GM12891 (cell line): ENCODE measurements at regions not wholly inside any gene's neighbourhood (a gene's known extent, or its start where the extent isn't known, plus 50 kb on each side); places are given as distances from the start of the nearest gene placed in this dataset.

Source experiments
- DNase-seq: peaks from one replicate; pipeline ENCODE4 v3.0.0; 2011; ENCODE audit warnings: low spot score; ENCODE audit not compliant: insufficient read length
- FAIRE-seq: peaks from 2 replicates; lab custom pipeline; 2011; peaks lifted over from hg19 to GRCh38; lab: Jason Lieb, UNC
- PAX5 ChIP-seq: IDR thresholded peaks from 2 replicates; pipeline ENCODE4 v1.6.1; 2011; ENCODE audit warnings: low read length, moderate library complexity, mild to moderate bottlenecking; ENCODE audit not compliant: insufficient read depth, severe bottlenecking
- POLR2A ChIP-seq: IDR thresholded peaks from 2 replicates; pipeline ENCODE4 v1.6.1; 2011; ENCODE audit warnings: low read depth, low read length, control low read depth
- POLR2AphosphoS5 ChIP-seq: IDR thresholded peaks from 2 replicates; pipeline ENCODE4 v1.6.1; 2011; ENCODE audit warnings: low read depth, low read length, control low read depth
- POU2F2 ChIP-seq: IDR thresholded peaks from 2 replicates; pipeline ENCODE4 v1.6.1; 2011; ENCODE audit warnings: low read depth, mild to moderate bottlenecking, control low read depth, low read length, moderate library complexity
- SPI1 ChIP-seq: IDR thresholded peaks from 2 replicates; pipeline ENCODE4 v1.6.1; 2011; ENCODE audit warnings: low read depth, low read length, control low read depth
- TAF1 ChIP-seq: IDR thresholded peaks from 2 replicates; pipeline ENCODE4 v1.6.1; 2011; ENCODE audit warnings: low read depth, low read length, control low read depth

- DNase-seq = no peak
- TF ChIP-seq POU2F2 (no peak), POLR2A (no peak), SPI1 (no peak), PAX5 (no peak), POLR2AphosphoS5 (no peak), TAF1 (no peak)
- FAIRE-seq = no peak
Measured at GRCh38 chr9:2307480-2307879, 292.3 kb downstream of the SMARCA2 start.

GRCh38 chr9:2311920-2312319 is 296.8 kb downstream of the SMARCA2 start:
- DNase-seq (no peak), FAIRE-seq (no peak)
- TF ChIP-seq TAF1 (no peak), PAX5 (no peak), POLR2A (no peak), SPI1 (no peak), POU2F2 (no peak), POLR2AphosphoS5 (no peak)

DNA sequence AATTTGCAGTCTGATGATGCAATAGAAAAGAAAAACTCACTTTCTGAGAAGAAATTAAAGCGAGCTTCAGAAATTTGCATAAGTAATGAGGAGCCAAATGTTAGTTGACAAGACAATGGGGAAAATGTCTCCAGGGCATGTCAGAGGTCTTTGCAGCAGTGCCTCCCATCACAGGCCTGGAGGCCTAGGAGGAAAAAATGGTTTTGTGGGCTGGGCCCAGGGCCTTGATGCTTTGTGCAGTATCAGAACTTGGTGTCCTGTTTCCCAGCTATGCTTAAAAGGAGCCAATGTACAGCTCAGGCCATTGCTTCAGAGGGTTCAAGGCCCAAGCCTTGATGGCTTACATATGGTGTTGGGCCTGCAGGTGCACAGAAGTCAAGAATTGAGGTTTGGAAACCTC is 298.4 kb downstream of the SMARCA2 start:
- FAIRE-seq (no peak), DNase-seq (no peak)
- no peak for TF ChIP-seq PAX5
- no peak for TF ChIP-seq POLR2A
- TF ChIP-seq POLR2AphosphoS5 = no peak
- TF ChIP-seq TAF1 = no peak
- TF ChIP-seq SPI1 = no peak
- TF ChIP-seq POU2F2 = no peak

- TF ChIP-seq POU2F2 (no peak), SPI1 (no peak), POLR2AphosphoS5 (no peak), POLR2A (no peak), PAX5 (no peak), TAF1 (no peak)
- FAIRE-seq (no peak), DNase-seq (no peak)
Measured at GRCh38 chr9:2317591-2317990, 302.4 kb downstream of the SMARCA2 start.

- no peak for FAIRE-seq
- no peak for TF ChIP-seq POU2F2
- no peak for TF ChIP-seq TAF1
- TF ChIP-seq SPI1 = no peak
- no peak for TF ChIP-seq PAX5
- TF ChIP-seq POLR2AphosphoS5 = no peak
- TF ChIP-seq POLR2A = no peak
- no peak for DNase-seq
Measured at GRCh38 chr9:2319421-2319820, 302.2 kb upstream of the VLDLR start.

DNA sequence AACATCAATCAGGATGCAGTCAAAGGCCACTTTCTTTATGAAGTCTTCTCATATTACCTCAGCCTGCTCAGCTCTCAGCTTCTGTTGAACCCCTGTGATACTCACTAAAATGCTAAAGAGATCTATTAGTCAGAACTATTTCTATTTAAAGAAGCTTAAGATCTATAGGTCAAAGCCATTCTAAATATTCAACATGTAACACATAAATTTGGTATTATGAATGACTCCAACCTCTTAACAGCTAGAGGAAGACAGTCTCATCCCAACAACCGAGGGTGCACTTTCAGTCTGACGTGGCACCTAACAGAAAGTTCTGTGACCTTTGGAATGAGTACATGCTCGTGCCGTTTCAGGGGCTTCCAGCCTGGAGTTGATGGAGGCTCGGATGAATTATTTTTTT is 301.5 kb upstream of the VLDLR start:
- DNase-seq = no peak

GRCh38 chr9:2320632-2321031 is 301.0 kb upstream of the VLDLR start:
- FAIRE-seq (no peak), DNase-seq (no peak)
- no peak for TF ChIP-seq POLR2A
- TF ChIP-seq SPI1 = no peak
- no peak for TF ChIP-seq TAF1
- TF ChIP-seq PAX5 = no peak
- no peak for TF ChIP-seq POU2F2
- TF ChIP-seq POLR2AphosphoS5 = no peak

More for the DNA sequence above, 301.5 kb upstream of the VLDLR start:
- TF ChIP-seq POLR2A = no peak
- TF ChIP-seq PAX5 = no peak
- no peak for TF ChIP-seq POLR2AphosphoS5
- no peak for TF ChIP-seq POU2F2
- TF ChIP-seq TAF1 = no peak
- TF ChIP-seq SPI1 = no peak
- FAIRE-seq = no peak

GRCh38 chr9:2321523-2322148 is 300.0 kb upstream of the VLDLR start:
- FAIRE-seq (no peak), DNase-seq (no peak)
- TF ChIP-seq TAF1 = no peak
- no peak for TF ChIP-seq PAX5
- no peak for TF ChIP-seq SPI1

DNA sequence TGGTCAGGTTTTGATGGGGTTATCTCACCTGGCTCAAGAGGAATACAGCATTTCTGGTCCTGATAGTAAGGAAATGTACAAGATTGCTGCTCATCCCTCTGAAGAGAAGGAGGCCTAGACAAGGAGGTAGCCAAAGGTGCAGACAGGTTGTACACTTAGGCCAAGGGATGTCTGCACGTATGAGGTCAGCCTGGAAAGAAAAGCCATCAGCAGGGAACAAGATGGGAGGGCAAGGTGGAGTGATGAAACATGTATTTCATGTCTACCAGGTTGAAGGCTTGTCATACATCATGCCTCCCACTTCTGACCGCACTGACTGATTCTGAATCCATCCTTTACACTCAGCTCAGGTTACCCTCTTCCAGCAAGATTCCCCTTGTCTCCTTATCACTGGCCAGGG is 296.8 kb upstream of the VLDLR start:
- DNase-seq (no peak), FAIRE-seq (no peak)
- TF ChIP-seq POLR2AphosphoS5 (no peak), POU2F2 (no peak), POLR2A (no peak), TAF1 (no peak), SPI1 (no peak), PAX5 (no peak)
